Neutrophil (primary cell): ENCODE measurements at regions not wholly inside any gene's neighbourhood (a gene's known extent, or its start where the extent isn't known, plus 50 kb on each side); places are given as distances from the start of the nearest gene placed in this dataset.

Experiments used
- H3K27ac ChIP-seq: fragments of 200-600 bp; sonication (generic); 2 replicates; pipeline ENCODE4 v1.5.1; 2016; ENCODE audit warnings: mild to moderate bottlenecking, moderate library complexity
- H3K27me3 ChIP-seq: fragments of 200-600 bp; sonication (generic); 2 replicates; pipeline ENCODE4 v1.6.0; 2016; ENCODE audit warnings: mild to moderate bottlenecking
- H3K36me3 ChIP-seq: fragments of 200-600 bp; sonication (generic); 2 replicates; pipeline ENCODE4 v1.5.1; 2017
- H3K4me1 ChIP-seq, 2 experiments: fragments of 200-600 bp in 1 of 2; sonication (generic) in 1 of 2; 1 replicate in 1 of 2; 2 replicates in 1 of 2; pipeline versions ENCODE4 v1.5.1 to v1.6.1; 2013 to 2016; ENCODE audit warnings: low read depth in 1 of 2, low read length in 1 of 2, mild to moderate bottlenecking in 1 of 2, moderate library complexity in 1 of 2; ENCODE audit not compliant: control insufficient read depth in 1 of 2, insufficient read depth in 1 of 2
- H3K4me3 ChIP-seq, 2 experiments: fragments of 200-600 bp in 1 of 2; sonication (generic) in 1 of 2; 1 replicate in 1 of 2; 2 replicates in 1 of 2; pipeline ENCODE4 v1.5.1; 2013 to 2016; ENCODE audit warnings: low read depth in 1 of 2, low read length in 1 of 2, mild to moderate bottlenecking in 1 of 2, moderate library complexity in 1 of 2
- H3K9me3 ChIP-seq: fragments of 200-600 bp; sonication (generic); 2 replicates; pipeline ENCODE4 v1.5.1; 2016
- TF ChIP-seq, protein P1 (sequence below): fragments of 200-600 bp; sonication (generic); IDR thresholded peaks from 2 replicates; pipeline ENCODE4 v1.5.1; 2016; ENCODE audit warnings: antibody characterized with exemption

DNA sequence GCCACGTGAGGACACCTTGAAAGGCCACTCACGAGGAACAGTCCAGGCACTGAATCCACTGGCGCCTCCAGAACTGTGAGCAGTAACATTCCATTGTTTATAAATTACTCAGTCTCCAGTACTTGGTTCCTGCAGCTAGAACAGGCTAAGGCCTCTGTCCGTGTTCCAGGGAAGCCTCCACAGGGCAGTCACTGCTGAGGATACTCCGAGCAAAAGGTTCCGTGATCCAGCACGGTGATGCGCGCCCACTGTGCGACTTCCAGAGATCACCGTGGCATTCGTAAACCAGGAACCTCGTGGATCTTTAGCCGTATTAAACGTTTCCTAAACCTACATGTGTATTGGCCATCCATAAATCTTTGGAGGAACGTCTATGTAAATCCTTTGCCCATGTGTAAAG, 51.5 kb upstream of the SALL3 start:
- Histone ChIP-seq H3K27me3 (no peaks in the 10 kb centered on the region), H3K36me3 (no peaks in the 10 kb centered on the region), H3K4me1 (no peaks in the 10 kb centered on the region), H3K27ac (no peak overlapping the region), H3K4me3 (no peak overlapping the region), H3K9me3 (no peaks in the 10 kb centered on the region)
- TF ChIP-seq, protein P1, sequence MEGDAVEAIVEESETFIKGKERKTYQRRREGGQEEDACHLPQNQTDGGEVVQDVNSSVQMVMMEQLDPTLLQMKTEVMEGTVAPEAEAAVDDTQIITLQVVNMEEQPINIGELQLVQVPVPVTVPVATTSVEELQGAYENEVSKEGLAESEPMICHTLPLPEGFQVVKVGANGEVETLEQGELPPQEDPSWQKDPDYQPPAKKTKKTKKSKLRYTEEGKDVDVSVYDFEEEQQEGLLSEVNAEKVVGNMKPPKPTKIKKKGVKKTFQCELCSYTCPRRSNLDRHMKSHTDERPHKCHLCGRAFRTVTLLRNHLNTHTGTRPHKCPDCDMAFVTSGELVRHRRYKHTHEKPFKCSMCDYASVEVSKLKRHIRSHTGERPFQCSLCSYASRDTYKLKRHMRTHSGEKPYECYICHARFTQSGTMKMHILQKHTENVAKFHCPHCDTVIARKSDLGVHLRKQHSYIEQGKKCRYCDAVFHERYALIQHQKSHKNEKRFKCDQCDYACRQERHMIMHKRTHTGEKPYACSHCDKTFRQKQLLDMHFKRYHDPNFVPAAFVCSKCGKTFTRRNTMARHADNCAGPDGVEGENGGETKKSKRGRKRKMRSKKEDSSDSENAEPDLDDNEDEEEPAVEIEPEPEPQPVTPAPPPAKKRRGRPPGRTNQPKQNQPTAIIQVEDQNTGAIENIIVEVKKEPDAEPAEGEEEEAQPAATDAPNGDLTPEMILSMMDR, result no peak

DNA sequence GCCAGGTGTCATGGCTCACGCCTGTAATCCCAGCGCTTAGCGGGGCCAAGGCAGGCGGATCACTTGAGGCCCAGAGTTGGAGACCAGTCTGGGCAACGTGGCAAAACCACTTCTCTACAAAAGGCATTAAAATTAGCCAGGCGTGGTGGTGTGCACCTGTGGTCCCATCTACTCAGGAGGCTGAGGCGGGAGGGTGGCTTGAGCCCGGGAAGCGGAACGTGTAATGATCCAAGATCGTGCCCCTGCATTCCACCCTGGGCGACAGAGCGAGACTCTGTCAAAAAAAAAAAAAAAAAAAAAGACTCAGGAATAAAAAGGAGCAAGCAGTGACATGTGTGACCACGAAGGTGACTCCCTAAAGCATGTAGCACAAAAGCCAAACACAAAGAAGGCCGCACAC, 50.1 kb upstream of the SALL3 start:
- Histone ChIP-seq H3K4me1 (no peaks in the 10 kb centered on the region), H3K27ac (no peak overlapping the region), H3K27me3 (no peaks in the 10 kb centered on the region), H3K36me3 (no peaks in the 10 kb centered on the region), H3K9me3 (no peaks in the 10 kb centered on the region), H3K4me3 (no peak overlapping the region)
- TF ChIP-seq, protein P1, result no peak
